NOMO-1 treated with DMSO at 0.1 percent for 48 hours (cell line): ENCODE measurements at regions not wholly inside any gene's neighbourhood (a gene's known extent, or its start where the extent isn't known, plus 50 kb on each side); places are given as distances from the start of the nearest gene placed in this dataset.
A peak's percentile ranks its signal among the peaks of the same experiment; 100 is the strongest.

Experiments
- DNase-seq: peaks from one replicate; lab custom pipeline; 2025; ENCODE audit not compliant: unreplicated experiment; lab: John Stamatoyannopoulos, UW

GRCh38 chr2:177077778-177078177, 134.8 kb upstream of the HNRNPA3 start:
- no peak for DNase-seq

DNA sequence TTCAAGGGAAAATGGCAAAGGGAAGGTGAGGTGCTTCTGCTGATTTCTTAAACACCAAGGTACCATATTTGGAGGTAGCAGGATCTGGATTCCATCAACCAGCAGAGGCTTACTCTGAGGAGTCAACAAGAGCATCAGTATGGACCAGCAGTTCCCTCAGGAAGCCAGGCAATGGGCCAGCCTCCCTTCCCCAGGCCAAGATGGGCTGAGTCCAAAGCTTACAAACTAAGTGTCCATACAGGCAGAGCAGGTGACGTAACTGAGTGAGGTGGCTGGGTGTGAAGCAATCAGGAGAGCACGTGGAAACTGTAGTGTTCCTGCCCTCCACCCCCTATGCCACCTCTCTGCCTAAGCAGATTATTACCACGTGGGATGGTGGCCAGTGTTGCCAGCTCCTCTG, 134.2 kb upstream of the HNRNPA3 start:
- no peak for DNase-seq

GRCh38 chr2:177078855-177079254, 133.7 kb upstream of the HNRNPA3 start:
- no peak for DNase-seq

- no peak for DNase-seq
These were observed 131.8 kb upstream of the HNRNPA3 start for GRCh38 chr2:177080746-177081284.

- peak; percentile 76 for DNase-seq
These were observed 128.0 kb upstream of the HNRNPA3 start for GRCh38 chr2:177084607-177085006.

DNA sequence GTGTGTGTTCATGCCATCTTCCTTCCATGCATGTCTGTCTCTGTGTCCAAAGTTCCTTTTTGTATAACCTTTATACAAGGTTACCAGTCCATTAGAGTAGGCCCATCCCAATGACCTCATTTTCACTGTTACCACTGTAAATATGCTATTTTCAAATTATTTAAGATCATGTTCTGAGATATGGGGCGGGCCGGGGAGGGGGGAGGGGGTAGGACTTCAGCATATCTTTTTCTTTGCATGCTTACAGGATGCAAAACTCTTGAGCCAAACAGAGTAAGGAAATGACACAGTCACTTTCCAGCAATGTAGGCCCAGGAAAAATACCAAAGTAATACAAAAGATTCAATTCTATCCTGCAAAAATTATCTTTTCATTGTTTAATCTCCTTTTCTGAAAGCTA, 124.1 kb upstream of the HNRNPA3 start:
- no peak for DNase-seq

- no peak for DNase-seq
These were observed 121.6 kb upstream of the HNRNPA3 start for GRCh38 chr2:177090967-177091366.

DNA sequence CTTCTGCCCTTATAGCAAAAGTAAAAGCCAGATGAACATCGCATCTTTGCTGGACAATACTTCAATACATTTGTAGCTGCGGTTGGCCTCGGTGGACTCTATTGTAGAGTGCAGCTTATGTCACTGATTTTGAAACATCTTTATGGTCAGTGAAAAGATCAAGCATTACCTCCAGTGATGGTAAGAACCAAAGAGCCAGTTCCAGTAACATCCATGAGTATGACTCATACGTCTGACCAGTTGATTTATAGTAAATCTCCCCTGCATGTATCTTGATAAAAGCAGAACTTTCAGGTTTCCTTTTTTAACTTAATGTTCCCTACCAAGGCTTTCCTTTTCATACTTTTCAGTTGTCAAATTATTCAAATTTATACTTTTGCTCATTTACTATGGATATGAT, 119.2 kb upstream of the HNRNPA3 start:
- DNase-seq, result no peak

DNA sequence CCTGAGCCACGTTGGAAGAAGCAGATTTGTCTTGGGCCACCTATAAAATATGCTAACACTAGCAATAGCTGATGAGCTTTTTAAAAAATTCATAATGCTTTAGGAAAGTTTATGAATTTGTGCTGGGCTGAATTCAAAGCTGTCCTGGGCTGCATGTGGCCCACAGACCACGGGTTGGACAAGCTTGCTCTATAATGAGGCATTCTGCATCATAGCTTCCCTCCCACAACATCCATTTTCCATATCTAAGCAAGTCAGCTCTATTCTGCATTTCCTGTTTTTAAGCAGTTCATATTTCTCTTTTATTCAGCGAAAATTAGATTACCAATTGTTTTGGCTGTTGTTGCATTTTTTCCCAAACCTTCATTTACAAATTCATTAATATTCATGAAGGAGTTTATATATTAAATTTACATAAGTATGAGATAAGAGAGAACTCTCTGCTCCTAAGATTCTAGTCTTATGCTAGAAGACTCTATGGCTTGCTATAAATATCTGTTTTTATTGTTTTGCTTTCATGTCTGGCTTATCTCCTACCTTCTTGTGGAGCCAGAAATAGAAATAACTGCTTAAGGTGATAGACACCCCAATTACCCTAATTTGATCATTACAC, 114.5 kb upstream of the HNRNPA3 start:
- DNase-seq, result no peak

DNA sequence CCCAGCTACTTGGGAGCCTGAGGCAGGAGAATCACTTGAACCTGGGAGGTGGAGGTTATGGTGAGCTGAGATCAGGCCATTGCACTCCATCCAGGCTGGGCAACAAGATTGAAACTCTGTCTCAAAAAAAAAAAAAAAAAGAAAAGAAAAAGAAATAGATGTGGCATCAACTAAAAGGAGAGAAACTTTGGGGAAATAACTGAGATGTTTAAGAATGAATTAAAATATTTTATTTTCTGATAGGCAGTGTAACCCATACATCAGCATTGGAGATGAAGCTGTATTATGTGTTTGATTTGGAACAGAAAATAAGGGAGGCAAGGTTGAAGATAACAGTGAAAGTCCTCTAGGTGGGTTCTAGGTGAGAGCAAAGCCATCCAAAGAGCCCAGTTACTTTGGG, 110.7 kb upstream of the HNRNPA3 start:
- no peak for DNase-seq

DNA sequence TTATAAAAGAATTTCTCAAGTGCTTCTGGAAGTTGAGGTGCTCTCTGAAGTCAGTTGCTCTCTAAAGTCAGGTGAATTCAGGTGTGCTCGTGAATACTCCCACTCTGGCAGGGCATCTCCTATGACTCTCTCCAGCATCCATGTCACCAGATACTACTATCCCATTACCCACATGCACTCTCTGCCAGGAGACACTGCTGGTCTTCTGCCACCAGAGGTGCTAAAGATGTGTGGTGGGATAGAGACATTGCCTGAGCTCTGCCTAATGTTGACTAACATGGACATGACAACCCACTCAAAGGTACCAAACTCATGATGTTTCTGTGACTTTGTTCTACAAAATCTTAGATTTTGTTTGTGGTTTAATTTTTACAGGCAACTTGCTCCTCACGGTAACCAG, 106.4 kb upstream of the HNRNPA3 start:
- no peak for DNase-seq

DNA sequence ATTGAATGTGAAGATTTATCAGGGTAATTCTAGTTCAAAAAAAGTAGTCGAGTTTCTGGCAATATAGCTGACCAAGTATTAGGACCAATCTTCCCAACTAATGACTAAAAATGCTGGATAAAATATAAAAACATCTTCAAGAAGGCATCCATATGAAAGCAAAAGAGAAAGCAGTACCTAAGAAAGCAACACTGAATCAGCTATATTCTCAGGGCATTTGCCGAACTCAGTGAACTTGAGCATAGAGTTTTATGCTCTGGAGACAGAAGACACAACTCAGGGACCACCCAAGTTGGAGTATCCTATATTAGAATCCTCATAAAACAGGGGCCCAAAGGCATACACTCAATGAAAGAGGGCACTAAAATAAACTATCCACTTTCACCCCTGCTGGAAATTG, 103.7 kb upstream of the HNRNPA3 start:
- DNase-seq, result no peak

GRCh38 chr2:177114712-177115111, 97.9 kb upstream of the HNRNPA3 start:
- DNase-seq, result no peak

DNA sequence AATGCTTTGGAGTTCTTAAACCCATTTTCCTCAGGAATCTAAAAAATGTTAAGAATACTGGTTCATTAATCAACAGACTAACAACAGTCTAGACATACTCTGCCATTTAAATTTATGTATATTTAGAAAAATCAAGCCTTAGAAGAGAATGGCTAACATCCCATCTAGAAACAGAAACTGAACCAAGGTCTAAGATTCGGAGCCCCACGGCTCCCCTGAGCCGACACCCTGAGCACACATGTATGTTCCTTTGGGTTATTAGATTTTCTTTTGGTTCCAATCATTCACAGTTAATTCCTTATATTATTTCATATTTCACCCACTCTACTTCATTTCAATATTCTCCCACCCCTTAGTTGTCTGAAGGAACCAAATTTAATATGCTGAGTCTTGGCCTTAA, 94.8 kb upstream of the HNRNPA3 start:
- no peak for DNase-seq

DNA sequence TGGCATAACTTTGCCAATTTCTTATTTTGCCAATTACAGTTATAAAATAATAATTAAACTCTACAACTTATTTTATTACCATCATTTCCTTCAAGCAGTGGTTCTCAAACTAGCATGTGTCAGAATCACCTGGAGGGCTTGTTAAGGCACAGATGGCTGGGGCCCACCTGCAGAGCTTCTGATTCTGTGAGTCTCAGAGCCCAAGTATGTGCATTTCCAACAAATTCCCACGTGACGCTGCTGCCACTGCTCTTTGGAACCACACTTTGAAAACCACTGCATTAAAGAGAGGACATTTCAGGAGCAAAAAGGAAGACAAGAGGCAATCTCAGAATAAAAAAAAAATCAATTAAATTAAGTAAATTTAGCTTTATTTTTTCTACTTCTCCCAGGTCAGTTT, 94.0 kb upstream of the HNRNPA3 start:
- no peak for DNase-seq

DNA sequence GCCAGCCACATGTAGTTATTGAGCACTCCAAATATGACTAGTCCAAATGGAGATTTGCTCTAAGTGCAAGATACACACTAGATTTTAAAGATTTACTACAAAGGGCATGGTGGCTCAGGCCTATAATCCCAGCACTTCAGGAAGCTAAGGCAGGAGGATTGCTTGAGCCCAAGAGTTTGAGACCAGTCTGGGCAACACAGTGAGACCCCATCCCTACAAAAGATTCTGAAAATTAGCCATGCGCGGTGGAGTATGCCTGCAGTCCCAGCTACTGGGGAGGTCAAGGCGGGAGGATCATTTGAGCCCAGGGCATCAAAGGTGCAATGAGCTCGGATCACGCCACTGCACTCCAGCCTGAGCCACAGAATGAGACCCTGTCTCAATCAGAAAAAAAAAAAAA, 93.5 kb upstream of the HNRNPA3 start:
- DNase-seq, result no peak

- DNase-seq, result no peak
These were observed 89.5 kb upstream of the HNRNPA3 start for GRCh38 chr2:177123048-177123447.

DNA sequence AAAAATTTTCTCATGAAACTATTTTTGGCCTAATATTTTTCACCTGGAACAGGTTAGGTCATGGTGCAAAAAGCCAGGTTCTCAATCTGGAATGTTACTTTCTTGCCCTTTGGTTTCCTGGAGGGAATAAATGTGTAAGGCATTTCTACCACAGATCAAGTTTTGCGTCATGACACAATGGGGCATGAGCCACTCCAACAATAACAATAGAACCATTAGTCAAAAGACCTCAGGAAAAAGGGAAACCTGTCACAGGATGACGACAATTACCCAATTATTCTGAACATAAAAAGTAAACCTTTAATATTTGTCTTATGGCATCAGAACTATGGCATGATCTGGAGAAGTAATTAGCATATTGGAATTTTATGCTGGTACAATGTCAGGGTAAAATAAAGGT, 88.2 kb upstream of the HNRNPA3 start:
- no peak for DNase-seq

GRCh38 chr2:177127821-177128220, 84.8 kb upstream of the HNRNPA3 start:
- DNase-seq, result no peak

DNA sequence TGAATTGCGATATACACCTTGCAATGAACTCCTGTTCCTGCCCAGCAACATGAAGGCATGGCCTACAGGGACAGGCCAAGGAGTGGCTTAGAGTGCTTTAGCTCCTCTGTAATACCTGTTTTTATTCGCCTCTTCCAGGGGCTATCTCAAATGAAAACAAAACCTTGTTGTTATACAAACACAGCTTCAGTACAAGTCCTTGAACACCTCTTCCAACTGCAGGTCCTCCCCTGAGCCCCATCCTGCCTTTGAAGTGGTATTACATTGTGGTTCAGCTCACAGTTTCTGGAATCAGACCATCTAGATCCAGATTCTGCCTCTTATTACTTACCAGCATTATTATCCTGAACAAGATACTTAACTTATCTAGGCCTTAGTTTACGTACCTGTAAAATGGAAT, 83.0 kb upstream of the HNRNPA3 start:
- no peak for DNase-seq

DNA sequence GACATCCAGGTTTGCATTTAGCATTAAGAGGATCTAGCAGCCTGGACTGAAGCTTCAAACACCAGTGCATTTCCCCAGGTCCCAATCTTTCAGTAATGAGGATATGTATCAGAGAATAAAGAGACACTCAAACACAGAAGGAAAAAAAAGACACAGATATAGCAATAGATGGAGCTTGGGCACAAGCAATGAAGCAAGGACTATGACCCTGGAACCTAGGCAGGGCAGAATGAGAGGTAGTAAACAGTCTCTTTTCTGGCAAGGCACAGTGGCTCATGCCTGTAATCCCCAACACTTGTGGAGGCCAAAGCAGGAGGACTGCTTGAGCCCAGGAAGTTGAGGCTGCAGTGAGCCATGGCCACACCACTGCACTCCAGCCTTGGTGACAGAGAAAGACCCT, 80.7 kb upstream of the HNRNPA3 start:
- DNase-seq, result no peak

DNA sequence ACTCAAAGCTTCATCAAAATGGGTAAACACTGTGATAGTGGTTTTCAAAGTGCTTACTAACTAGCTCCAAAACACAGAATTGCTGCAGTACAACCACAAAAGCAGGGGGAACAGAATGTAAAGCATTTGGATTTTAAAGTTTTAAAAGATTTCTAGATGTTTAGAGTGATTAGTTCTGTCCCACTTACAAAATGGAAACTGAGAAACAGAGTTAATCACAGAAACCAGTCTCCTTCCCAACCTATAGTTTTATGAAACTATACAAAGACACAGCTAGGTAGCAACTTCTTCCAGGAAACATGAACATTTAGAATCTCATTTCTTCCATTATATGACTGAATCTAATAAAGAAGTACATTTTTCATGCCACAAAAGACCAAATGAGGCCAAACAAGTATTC, 73.8 kb upstream of the HNRNPA3 start:
- no peak for DNase-seq

DNA sequence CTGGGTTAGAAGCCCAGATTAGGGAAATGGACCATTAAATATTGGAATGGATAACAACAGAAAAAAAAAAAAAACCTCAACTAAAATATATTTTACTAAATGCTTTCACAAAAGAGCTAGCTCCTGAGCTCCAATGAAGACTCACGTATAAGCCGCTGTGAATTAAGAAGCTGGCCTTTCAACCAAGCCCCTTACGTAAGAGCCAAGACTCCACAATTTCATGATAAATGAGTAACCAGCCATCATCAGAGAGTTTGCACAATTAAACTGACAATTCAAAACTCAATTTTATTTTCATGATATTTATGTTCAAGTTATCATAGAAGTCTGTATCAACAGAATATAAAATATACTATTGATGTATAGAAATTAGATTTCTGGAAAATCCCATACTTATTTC, 70.7 kb upstream of the HNRNPA3 start:
- peak; percentile 18 for DNase-seq
